ENCODE measurements at regions not wholly inside any gene's neighbourhood (a gene's known extent, or its start where the extent isn't known, plus 50 kb on each side); places are given as distances from the start of the nearest gene placed in this dataset.
"Not testable (repeated sequence)": the region's sequence is repeated elsewhere in the genome, so short reads cannot be mapped to it uniquely, and the experiment has no call there.

GRCh38 chr13:97761796-97762540 lies 191.5 kb upstream of the IPO5 start:
- Mint-ChIP-seq H3K27me3 (peaks cover 7% of the 10 kb centered on the region), H3K4me1 (ENCODE audit: unreplicated experiment) (no peaks in the 10 kb centered on the region), H3K27ac (no peak overlapping the region), H3K9me3 (peaks cover 5% of the 10 kb centered on the region), H3K4me3 (no peak overlapping the region), H3K36me3 (no peaks in the 10 kb centered on the region)
- no peak for DNase-seq (ENCODE audit: extremely low spot score, unreplicated experiment)
- TF ChIP-seq, protein P1, sequence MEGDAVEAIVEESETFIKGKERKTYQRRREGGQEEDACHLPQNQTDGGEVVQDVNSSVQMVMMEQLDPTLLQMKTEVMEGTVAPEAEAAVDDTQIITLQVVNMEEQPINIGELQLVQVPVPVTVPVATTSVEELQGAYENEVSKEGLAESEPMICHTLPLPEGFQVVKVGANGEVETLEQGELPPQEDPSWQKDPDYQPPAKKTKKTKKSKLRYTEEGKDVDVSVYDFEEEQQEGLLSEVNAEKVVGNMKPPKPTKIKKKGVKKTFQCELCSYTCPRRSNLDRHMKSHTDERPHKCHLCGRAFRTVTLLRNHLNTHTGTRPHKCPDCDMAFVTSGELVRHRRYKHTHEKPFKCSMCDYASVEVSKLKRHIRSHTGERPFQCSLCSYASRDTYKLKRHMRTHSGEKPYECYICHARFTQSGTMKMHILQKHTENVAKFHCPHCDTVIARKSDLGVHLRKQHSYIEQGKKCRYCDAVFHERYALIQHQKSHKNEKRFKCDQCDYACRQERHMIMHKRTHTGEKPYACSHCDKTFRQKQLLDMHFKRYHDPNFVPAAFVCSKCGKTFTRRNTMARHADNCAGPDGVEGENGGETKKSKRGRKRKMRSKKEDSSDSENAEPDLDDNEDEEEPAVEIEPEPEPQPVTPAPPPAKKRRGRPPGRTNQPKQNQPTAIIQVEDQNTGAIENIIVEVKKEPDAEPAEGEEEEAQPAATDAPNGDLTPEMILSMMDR (conservative IDR thresholded peaks at IDR 0.05): no peak

DNA sequence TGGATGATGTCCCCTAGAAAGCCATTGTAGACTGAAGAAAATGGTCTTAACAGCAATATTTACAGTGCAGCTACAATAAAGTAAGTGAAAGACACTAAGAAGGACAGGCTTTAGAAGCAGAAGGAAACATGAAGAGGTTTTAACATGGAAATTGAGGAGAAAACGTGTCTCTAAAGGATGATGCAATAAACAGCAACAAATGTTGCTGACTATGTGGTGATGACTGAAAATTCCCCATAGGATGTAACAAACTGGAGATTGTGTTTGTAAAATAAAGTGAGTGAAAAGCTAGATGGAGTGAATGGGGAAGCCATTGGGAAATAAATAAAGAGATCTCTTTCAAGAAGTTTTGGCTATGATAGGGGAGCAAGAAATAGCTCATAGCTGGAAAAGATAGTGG lies 186.7 kb upstream of the IPO5 start:
- Mint-ChIP-seq H3K27ac (no peak overlapping the region), H3K4me1 (ENCODE audit: unreplicated experiment) (no peaks in the 10 kb centered on the region), H3K27me3 (no peaks in the 10 kb centered on the region), H3K4me3 (no peak overlapping the region), H3K36me3 (no peaks in the 10 kb centered on the region), H3K9me3 (peaks cover 5% of the 10 kb centered on the region)
- no peak for DNase-seq (ENCODE audit: extremely low spot score, unreplicated experiment)
- TF ChIP-seq, protein P1 (conservative IDR thresholded peaks at IDR 0.05): no peak

DNA sequence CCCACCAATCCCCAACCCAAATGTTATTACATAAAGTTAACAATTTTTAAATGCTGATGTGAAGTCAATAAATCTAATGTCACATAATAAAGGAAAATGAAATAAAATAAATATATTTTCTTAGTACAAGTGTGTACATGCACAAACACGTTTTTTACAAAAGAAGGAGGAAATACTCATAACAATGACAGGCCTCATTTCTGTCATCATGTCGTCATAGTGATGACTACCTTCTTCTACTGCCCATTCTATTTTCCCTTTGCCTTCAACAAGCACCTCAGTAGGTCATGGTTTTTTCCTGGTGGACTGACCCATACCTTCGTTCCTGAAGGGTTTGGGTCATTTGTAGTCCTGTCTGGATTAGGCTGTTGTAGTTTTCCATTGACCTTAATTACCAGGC lies 185.3 kb upstream of the IPO5 start:
- H3K36me3 Mint-ChIP-seq: no peaks in the 10 kb centered on the region
- H3K4me3 Mint-ChIP-seq: no peak overlapping the region
- no peak for DNase-seq (ENCODE audit: extremely low spot score, unreplicated experiment)
- H3K27ac Mint-ChIP-seq: no peak overlapping the region
- no peaks in the 10 kb centered on the region for H3K27me3 Mint-ChIP-seq
- TF ChIP-seq, protein P1 (conservative IDR thresholded peaks at IDR 0.05): no peak
- H3K4me1 Mint-ChIP-seq (ENCODE audit: unreplicated experiment): no peaks in the 10 kb centered on the region
- peaks cover 9% of the 10 kb centered on the region for H3K9me3 Mint-ChIP-seq

GRCh38 chr13:97770231-97770630 lies 183.2 kb upstream of the IPO5 start:
- not testable (repeated sequence) for H3K9me3 Mint-ChIP-seq; H3K4me1 Mint-ChIP-seq (ENCODE audit: unreplicated experiment); H3K36me3 Mint-ChIP-seq

DNA sequence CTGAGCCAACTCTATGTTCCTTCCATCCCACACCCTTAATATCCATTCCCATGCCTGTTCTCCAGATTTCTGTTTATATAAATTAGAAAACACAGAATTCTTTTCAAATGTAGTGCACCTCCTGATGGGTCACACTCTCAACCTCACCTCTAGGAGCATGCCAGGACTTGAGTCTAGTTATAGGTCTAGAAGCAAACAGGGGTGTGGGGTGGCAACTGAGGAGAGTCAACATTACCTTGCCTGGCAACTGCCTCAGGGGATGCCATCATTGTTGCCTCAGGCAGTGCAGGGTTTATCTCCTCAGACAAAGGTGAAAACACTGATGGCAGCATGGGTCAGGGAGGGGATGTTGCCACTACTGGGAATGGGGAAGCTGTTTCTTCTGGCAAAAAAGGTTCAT lies 181.0 kb upstream of the IPO5 start:
- not testable (repeated sequence) for H3K27me3 Mint-ChIP-seq; H3K27ac Mint-ChIP-seq; H3K4me1 Mint-ChIP-seq (ENCODE audit: unreplicated experiment); DNase-seq (ENCODE audit: extremely low spot score, unreplicated experiment); H3K4me3 Mint-ChIP-seq; H3K36me3 Mint-ChIP-seq
- peaks cover 14% of the 10 kb centered on the region for H3K9me3 Mint-ChIP-seq

More at GRCh38 chr13:97770231-97770630, 183.2 kb upstream of the IPO5 start:
- H3K27me3 Mint-ChIP-seq; H3K27ac Mint-ChIP-seq; DNase-seq (ENCODE audit: extremely low spot score, unreplicated experiment); H3K4me3 Mint-ChIP-seq: not testable (repeated sequence)

GRCh38 chr13:97774391-97775100 lies 178.9 kb upstream of the IPO5 start:
- peaks cover 14% of the 10 kb centered on the region for H3K9me3 Mint-ChIP-seq
- H3K4me1 Mint-ChIP-seq (ENCODE audit: unreplicated experiment): not testable (repeated sequence)

GRCh38 chr13:97780486-97780885 lies 173.0 kb upstream of the IPO5 start:
- peaks cover 13% of the 10 kb centered on the region for H3K9me3 Mint-ChIP-seq
- H3K4me3 Mint-ChIP-seq: no peak overlapping the region
- H3K4me1 Mint-ChIP-seq (ENCODE audit: unreplicated experiment): no peaks in the 10 kb centered on the region
- no peaks in the 10 kb centered on the region for H3K36me3 Mint-ChIP-seq
- H3K27ac Mint-ChIP-seq: no peak overlapping the region
- TF ChIP-seq, protein P1 (conservative IDR thresholded peaks at IDR 0.05): no peak
- H3K27me3 Mint-ChIP-seq: peaks cover 2% of the 10 kb centered on the region
- no peak for DNase-seq (ENCODE audit: extremely low spot score, unreplicated experiment)

More at GRCh38 chr13:97774391-97775100, 178.9 kb upstream of the IPO5 start:
- not testable (repeated sequence) for H3K4me3 Mint-ChIP-seq; H3K27ac Mint-ChIP-seq; H3K36me3 Mint-ChIP-seq; DNase-seq (ENCODE audit: extremely low spot score, unreplicated experiment); H3K27me3 Mint-ChIP-seq

Measured in type B pancreatic cell (in vitro differentiated cells).